Fibroblast of lung (primary cell): ENCODE measurements at regions not wholly inside any gene's neighbourhood (a gene's known extent, or its start where the extent isn't known, plus 50 kb on each side); places are given as distances from the start of the nearest gene placed in this dataset.

Experiments
- DNase-seq, 2 donors: peaks; one replicate each; pipeline versions ENCODE4 v3.0.0 to v3.0.0-alpha.2; 2010; ENCODE audit warnings: low read depth in 2 of 2
- H2AFZ ChIP-seq: 2 replicates; pipeline ENCODE4 v1.5.1; 2012; ENCODE audit warnings: low read length, control low read depth, inconsistent platforms
- H3K27ac ChIP-seq: 2 replicates; pipeline ENCODE4 v1.5.1; 2011; ENCODE audit warnings: low read length, control low read depth; ENCODE audit not compliant: insufficient read depth
- H3K27me3 ChIP-seq: 2 replicates; pipeline ENCODE4 v1.5.1; 2011; ENCODE audit warnings: mild to moderate bottlenecking, low read length; ENCODE audit not compliant: control insufficient read depth, insufficient read depth
- H3K36me3 ChIP-seq: 2 replicates; pipeline ENCODE4 v1.5.1; 2011; ENCODE audit warnings: low read length; ENCODE audit not compliant: control insufficient read depth, insufficient read depth
- H3K4me1 ChIP-seq: 2 replicates; pipeline ENCODE4 v1.5.1; 2011; ENCODE audit warnings: low read length; ENCODE audit not compliant: control insufficient read depth, insufficient read depth; ENCODE audit errors: extremely low read depth
- H3K4me2 ChIP-seq: 2 replicates; pipeline ENCODE4 v1.5.1; 2011; ENCODE audit warnings: low read length, control low read depth; ENCODE audit not compliant: insufficient read depth; ENCODE audit errors: extremely low read depth
- H3K4me3 ChIP-seq, 4 experiments: fragments of 200-600 bp in 1 of 4; sonication (generic) in 1 of 4; replicated peaks in 1 of 4; 2 replicates each; pipeline ENCODE4 v1.5.1; 2011 to 2016; ENCODE audit warnings: low read length in 4 of 4, low read depth in 3 of 4, mild to moderate bottlenecking in 3 of 4, control low read depth in 2 of 4, inconsistent platforms in 1 of 4, mixed read lengths in 1 of 4; ENCODE audit not compliant: insufficient read depth in 1 of 4; ENCODE audit errors: control extremely low read depth in 1 of 4
- H3K79me2 ChIP-seq: 2 replicates; pipeline ENCODE4 v1.5.1; 2012; ENCODE audit warnings: mild to moderate bottlenecking, low read length, inconsistent platforms; ENCODE audit not compliant: control insufficient read depth, insufficient read depth
- H3K9ac ChIP-seq: 2 replicates; pipeline ENCODE4 v1.5.1; 2011; ENCODE audit warnings: mild to moderate bottlenecking, low read length, control low read depth; ENCODE audit not compliant: insufficient read depth
- H3K9me3 ChIP-seq: 2 replicates; pipeline ENCODE4 v1.5.1; 2012; ENCODE audit warnings: low read depth, low read length; ENCODE audit not compliant: control insufficient read depth, insufficient read depth
- H4K20me1 ChIP-seq: 2 replicates; pipeline ENCODE4 v1.5.1; 2011; ENCODE audit warnings: low read length; ENCODE audit not compliant: control insufficient read depth, insufficient read depth; ENCODE audit errors: extremely low read depth
- EZH2 ChIP-seq: IDR thresholded peaks from 2 replicates; pipeline ENCODE4 v1.5.1; 2012; ENCODE audit warnings: low read length, control low read depth, mild to moderate bottlenecking; ENCODE audit errors: missing control alignments
- TF ChIP-seq, protein P1 (sequence below), 2 donors: IDR thresholded peaks in 1 of 2; conservative IDR thresholded peaks in 1 of 2; 1 replicate in 1 of 2; 2 replicates in 1 of 2; pipeline ENCODE4 v1.5.1; 2011 to 2012; ENCODE audit warnings: low read length in 2 of 2, control low read depth in 1 of 2, inconsistent platforms in 1 of 2, low read depth in 1 of 2, mild to moderate bottlenecking in 1 of 2

DNA sequence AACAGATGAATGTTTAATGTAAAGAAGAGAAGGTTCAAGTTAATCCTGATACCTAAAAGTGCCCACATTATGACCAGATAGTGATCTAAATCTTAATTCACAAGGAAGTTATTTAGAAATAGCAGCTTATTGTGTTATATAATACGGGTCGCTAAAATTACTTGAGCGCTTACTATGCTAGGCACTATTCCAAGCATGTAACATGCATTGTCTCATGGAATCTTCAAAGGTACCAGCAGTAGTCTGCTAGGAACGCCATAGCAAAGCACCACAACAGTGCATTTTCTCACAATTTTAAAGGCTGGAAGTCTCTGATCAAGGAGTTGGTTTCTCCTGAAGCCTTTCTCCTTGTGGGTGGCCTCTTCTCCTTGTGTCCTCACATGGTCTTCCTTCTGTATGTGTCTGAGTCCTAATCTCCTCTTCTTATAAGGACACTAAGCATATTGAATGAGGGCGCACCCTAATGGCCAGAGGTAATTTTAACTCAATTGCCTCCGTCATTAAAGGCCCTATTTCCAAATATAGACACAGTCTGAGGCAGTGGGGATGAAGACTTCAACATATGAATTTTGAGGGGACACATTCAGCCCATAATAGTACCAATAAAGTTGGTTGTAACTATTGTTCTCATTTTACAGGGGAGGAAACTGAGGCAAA is 118.4 kb downstream of the LRRC30 start:
- no peak overlapping the region for H2AFZ ChIP-seq
- DNase-seq: no peak
- no peak overlapping the region for H3K27ac ChIP-seq
- no peak overlapping the region for H3K4me3 ChIP-seq
- TF ChIP-seq EZH2: no peak
- TF ChIP-seq, protein P1, sequence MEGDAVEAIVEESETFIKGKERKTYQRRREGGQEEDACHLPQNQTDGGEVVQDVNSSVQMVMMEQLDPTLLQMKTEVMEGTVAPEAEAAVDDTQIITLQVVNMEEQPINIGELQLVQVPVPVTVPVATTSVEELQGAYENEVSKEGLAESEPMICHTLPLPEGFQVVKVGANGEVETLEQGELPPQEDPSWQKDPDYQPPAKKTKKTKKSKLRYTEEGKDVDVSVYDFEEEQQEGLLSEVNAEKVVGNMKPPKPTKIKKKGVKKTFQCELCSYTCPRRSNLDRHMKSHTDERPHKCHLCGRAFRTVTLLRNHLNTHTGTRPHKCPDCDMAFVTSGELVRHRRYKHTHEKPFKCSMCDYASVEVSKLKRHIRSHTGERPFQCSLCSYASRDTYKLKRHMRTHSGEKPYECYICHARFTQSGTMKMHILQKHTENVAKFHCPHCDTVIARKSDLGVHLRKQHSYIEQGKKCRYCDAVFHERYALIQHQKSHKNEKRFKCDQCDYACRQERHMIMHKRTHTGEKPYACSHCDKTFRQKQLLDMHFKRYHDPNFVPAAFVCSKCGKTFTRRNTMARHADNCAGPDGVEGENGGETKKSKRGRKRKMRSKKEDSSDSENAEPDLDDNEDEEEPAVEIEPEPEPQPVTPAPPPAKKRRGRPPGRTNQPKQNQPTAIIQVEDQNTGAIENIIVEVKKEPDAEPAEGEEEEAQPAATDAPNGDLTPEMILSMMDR (conservative IDR thresholded peaks at IDR 0.05 in 1 of 2, IDR thresholded peaks at IDR 0.05 in 1 of 2; ENCODE audit: low read depth in 1 of 2, low read length in 2 of 2): no peak
- H3K27me3 ChIP-seq: no peaks in the 10 kb centered on the region
- H4K20me1 ChIP-seq: no peaks in the 10 kb centered on the region
- H3K36me3 ChIP-seq: no peaks in the 10 kb centered on the region
- H3K9me3 ChIP-seq: no peaks in the 10 kb centered on the region
- H3K4me2 ChIP-seq: no peak overlapping the region
- no peaks in the 10 kb centered on the region for H3K79me2 ChIP-seq
- no peaks in the 10 kb centered on the region for H3K4me1 ChIP-seq
- no peak overlapping the region for H3K9ac ChIP-seq

DNA sequence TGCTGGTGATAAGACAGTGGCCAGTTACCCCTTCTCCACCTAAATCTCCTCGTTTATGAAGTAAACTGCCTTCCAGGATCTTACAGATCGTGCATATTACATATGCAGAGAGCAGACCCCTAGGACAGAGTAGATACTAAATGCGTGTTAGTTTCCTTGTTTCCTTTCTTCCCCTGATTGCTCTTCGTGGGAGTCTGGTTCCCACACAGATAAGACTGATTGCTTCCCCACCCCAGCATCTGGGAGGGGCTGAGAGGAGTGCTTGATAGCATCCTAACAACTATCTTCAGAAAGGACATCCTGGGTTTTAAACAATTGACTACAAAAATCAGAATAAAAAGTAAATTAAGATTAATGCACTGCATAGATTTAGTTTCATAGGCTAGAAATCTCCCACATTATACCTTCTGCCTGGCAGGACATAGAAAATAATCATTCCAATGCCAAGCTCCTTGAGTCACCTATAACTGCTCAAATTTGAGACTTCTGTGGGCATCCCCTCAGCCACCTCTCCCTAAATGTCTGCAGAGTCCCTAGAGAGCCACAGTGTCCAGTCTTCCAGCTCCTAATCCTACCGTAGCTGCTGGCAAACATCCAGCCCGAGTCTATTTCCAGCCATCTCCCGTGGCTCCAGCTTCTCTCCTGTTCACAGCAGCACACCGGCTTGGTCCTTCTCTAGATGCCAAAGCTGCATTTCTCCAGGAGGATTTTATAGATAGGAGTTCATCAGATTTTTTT is 128.3 kb downstream of the LRRC30 start:
- no peak for TF ChIP-seq EZH2
- no peak overlapping the region for H3K27ac ChIP-seq
- no peak overlapping the region for H3K4me2 ChIP-seq
- H4K20me1 ChIP-seq: no peaks in the 10 kb centered on the region
- H3K9me3 ChIP-seq: no peaks in the 10 kb centered on the region
- H3K9ac ChIP-seq: no peak overlapping the region
- no peaks in the 10 kb centered on the region for H3K79me2 ChIP-seq
- no peak overlapping the region for H3K4me3 ChIP-seq
- H3K27me3 ChIP-seq: no peaks in the 10 kb centered on the region
- no peaks in the 10 kb centered on the region for H3K4me1 ChIP-seq
- H2AFZ ChIP-seq: no peak overlapping the region
- H3K36me3 ChIP-seq: no peaks in the 10 kb centered on the region
- no peak for DNase-seq

DNA sequence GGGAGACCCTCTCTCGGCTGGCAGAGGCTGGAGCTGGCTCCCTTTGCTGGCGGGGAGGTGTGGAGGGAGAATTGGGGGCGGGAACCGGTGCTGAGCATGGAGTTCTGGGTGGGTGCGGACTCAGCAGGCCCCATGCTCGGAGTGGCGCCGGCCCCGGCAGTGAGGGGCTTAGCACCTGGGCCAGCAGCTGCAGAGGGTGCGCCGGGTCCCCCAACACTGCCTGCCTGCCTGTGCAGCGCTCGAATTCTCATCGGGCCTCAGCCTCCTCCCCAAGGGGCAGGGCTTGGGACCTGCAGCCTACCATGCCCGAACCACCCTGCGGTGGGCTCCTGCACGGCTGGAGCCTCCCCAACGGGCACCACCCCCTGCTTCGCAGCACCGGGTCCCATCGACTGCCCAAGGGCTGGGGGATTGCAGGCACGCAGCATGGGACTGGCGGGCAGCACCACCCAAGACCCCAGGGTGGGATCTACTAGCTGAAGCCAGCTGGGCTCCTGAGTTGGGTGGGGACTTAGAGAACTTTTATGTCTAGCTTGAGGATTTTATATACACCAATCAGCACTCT is 129.8 kb downstream of the LRRC30 start:
- Histone ChIP-seq H3K4me3 (no peak overlapping the region), H2AFZ (no peak overlapping the region), H3K27me3 (no peaks in the 10 kb centered on the region), H3K36me3 (no peaks in the 10 kb centered on the region), H3K9me3 (no peaks in the 10 kb centered on the region), H4K20me1 (no peaks in the 10 kb centered on the region), H3K9ac (no peak overlapping the region), H3K79me2 (no peaks in the 10 kb centered on the region), H3K4me2 (no peak overlapping the region), H3K27ac (no peak overlapping the region), H3K4me1 (no peaks in the 10 kb centered on the region)
- TF ChIP-seq, protein P1 (conservative IDR thresholded peaks at IDR 0.05 in 1 of 2, IDR thresholded peaks at IDR 0.05 in 1 of 2; ENCODE audit: low read depth in 1 of 2, low read length in 2 of 2): no peak
- no peak for TF ChIP-seq EZH2
- no peak for DNase-seq
